ENCODE measurements at regions not wholly inside any gene's neighbourhood (a gene's known extent, or its start where the extent isn't known, plus 50 kb on each side); places are given as distances from the start of the nearest gene placed in this dataset.

- no peak for TF ChIP-seq MEF2D (tag; conservative IDR thresholded peaks at IDR 0.05; ENCODE audit: low read depth)
Observed at GRCh38 chr4:119725011-119725410, 96.4 kb upstream of the PDE5A start (continued).

DNA sequence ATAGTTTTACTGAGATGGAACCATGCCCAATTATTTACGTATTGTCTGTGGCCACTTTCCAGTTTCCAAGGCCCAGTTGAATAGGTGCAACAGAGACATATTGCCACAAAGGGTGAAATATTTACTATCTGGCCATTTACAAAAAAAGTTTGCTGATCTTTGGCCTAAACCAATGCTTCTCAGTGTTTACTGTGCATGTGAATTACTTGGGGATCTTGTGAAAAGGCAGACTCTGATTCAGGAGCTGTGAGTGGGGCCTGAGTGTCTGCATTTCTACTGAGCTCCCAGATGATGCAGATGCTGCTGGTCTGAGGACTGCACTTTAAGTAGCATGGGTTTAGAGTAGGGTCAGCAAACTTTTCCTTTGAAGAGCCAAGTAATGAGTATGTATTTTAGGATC lies 94.1 kb upstream of the PDE5A start:
- WGBS (ENCODE audit: insufficient coverage, low coverage, missing lambda C conversion rate), result 6% methylated on average over 1 of the region's 1 CpG
- FAIRE-seq, result no peak

More for the DNA sequence above, 94.1 kb upstream of the PDE5A start:
- Histone ChIP-seq H4K20me1 (replicated peaks; ENCODE audit: control insufficient read depth, insufficient read depth, low read length) (no peaks in the 10 kb centered on the region), H3K9me3 (replicated peaks; ENCODE audit: control insufficient read depth, insufficient read depth, low read depth, low read length) (no peaks in the 10 kb centered on the region; the same call in 1 of the 2 replicates), H3K27ac (ENCODE audit: extremely low read depth, low read depth, low read length) (no peak overlapping the region), H3K27me3 (ENCODE audit: control insufficient read depth in 2 of 2, insufficient read depth in 2 of 2, low read length in 2 of 2) (no peaks in the 10 kb centered on the region), H3K4me3 (no peak overlapping the region), H3K36me3 (ENCODE audit: control insufficient read depth, insufficient read depth, low read length) (no peaks in the 10 kb centered on the region), H3K79me2 (ENCODE audit: control insufficient read depth, insufficient read depth, low read length) (no peaks in the 10 kb centered on the region), H3K9ac (ENCODE audit: insufficient read depth in 1 of 2, low read depth in 2 of 2, low read length in 2 of 2) (no peak overlapping the region), H3K4me2 (ENCODE audit: insufficient read depth, low read length) (no peak overlapping the region), H3K4me1 (replicated peaks in 1 of 2; ENCODE audit: control insufficient read depth in 2 of 2, insufficient read depth in 2 of 2, low read length in 2 of 2) (no peaks in the 10 kb centered on the region), H3K9me1 (ENCODE audit: control insufficient read depth, insufficient read depth, low read length) (no peaks in the 10 kb centered on the region), H2AFZ (ENCODE audit: low read depth, low read length) (no peak overlapping the region)
- in situ Hi-C loops (cut with MboI), result no loop called here
- ChIA-PET CTCF (ENCODE audit: low intra/inter-chr PET ratio) (no interaction called here), POLR2A (no interaction called here)
- intact Hi-C loops (cut with micrococcal nuclease), result no loop called here
- no TSS peak for BruUV-seq (replicated peaks)
- TF ChIP-seq, protein P1, sequence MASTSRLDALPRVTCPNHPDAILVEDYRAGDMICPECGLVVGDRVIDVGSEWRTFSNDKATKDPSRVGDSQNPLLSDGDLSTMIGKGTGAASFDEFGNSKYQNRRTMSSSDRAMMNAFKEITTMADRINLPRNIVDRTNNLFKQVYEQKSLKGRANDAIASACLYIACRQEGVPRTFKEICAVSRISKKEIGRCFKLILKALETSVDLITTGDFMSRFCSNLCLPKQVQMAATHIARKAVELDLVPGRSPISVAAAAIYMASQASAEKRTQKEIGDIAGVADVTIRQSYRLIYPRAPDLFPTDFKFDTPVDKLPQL (IDR thresholded peaks at IDR 0.05; ENCODE audit: extremely low read depth, insufficient read length), result no peak
- TF ChIP-seq SNRNP70 (optimal IDR thresholded peaks at IDR 0.05; ENCODE audit: low read depth, low read length) (no peak), GATAD2B (IDR thresholded peaks at IDR 0.05; ENCODE audit: borderline replicate concordance) (no peak), SREBF1 (IDR thresholded peaks at IDR 0.05; ENCODE audit: borderline replicate concordance, low read depth, low read length) (no peak), RNF2 (IDR thresholded peaks at IDR 0.05) (no peak), E2F8 (IDR thresholded peaks at IDR 0.05; ENCODE audit: low read depth, partially characterized antibody) (no peak)
- ATAC-seq (no peak), DNase-seq (ENCODE audit: extremely low read depth in 1 of 4, low spot score in 3 of 4) (no peak)

Data from K562 (cell line).